Kidney tubule cell (primary cell): ENCODE measurements at regions not wholly inside any gene's neighbourhood (a gene's known extent, or its start where the extent isn't known, plus 50 kb on each side); places are given as distances from the start of the nearest gene placed in this dataset.

ENCODE experiments used
- DNase-seq: peaks from one replicate; pipeline ENCODE4 v3.0.0-alpha.2; 2018; ENCODE audit warnings: low spot score

- no peak for DNase-seq
Measured at GRCh38 chr5:91433861-91434260, 50.7 kb upstream of the ARRDC3 start.
